CD4-positive, alpha-beta T cell treated with Interferon alpha-2 for 1 hour (primary cell): ENCODE measurements at regions not wholly inside any gene's neighbourhood (a gene's known extent, or its start where the extent isn't known, plus 50 kb on each side); places are given as distances from the start of the nearest gene placed in this dataset.

ENCODE experiments used
- DNase-seq, 2 donors: peaks; one replicate each; pipeline ENCODE4 v3.0.0-alpha.2; 2020 to 2022

DNA sequence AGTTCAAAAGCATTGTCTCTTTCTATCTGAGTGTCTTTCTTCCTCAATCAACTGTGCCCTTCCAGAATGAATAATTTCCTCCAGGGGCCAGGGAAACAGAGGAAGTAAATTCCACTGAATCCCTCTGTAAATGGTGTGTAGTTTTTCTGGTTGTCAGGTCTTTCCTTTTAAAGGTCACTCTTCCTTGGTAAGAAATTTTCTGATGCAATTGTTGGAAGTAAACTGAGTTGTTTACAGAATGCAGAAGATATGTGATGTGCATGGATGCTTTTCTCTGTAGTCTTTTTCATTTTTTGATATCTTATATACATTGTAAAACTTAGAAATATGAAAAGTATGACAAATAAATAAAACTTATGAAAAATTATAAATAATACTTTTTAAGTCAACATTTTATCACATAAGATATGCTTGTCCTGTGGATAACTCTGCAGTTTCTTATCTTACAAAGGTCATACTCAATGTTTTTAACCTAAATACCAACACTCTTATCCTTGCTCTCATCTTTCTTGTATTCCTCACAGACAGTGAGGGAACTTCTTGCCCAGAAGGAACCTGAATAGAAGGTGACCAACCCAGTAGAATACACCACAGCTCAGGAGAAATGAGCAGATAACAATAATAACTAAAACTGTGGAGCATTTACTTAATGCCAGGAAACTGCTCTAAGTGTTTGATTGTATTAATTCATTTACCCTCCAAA, 234.5 kb downstream of the METTL4 start:
- no peak for DNase-seq

DNA sequence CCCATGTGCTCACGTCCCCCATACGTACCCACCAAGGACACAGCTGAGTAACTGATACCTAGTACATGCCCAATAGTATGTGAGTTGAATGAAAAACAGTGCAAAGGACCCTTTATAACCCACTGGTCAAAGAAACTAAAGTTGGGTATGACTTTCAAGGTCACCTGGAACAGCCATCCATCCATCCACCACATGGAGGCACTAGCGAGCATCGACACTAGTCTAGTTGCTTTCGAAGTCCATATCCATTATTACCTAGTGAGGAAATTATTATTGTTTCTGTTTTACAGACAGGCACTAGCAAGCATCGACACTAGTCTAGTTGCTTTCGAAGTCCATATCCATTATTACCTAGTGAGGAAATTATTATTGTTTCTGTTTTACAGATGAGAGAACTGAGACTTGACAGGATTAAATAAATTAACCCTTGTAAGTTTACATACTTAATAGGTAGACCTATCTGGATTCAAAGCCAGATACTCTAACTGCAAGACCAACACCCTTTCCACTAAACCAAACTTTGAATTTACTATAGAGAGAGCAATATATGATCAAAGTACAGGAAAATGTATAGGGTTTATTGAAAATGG, 233.7 kb downstream of the METTL4 start:
- peak; percentile 18 to 55 for DNase-seq

DNA sequence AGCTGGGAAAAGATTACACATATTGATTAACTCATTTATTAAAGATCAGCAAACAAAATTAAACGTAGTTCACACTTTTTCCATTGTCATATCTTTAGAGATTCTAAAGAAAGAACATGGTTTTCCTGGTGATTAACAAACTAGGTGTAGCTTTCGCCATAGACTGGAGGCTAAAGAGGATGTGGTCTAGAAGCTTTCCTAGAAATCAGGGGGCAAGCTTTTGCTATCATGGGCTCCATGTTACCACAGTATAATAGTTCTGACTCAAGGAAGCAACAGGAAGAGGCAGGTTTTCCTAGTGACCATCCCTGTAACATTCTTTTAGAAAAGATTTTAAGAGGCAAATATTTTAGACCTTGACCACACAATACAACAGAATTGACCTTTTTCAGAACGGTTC, 232.7 kb downstream of the METTL4 start:
- DNase-seq: no peak

DNA sequence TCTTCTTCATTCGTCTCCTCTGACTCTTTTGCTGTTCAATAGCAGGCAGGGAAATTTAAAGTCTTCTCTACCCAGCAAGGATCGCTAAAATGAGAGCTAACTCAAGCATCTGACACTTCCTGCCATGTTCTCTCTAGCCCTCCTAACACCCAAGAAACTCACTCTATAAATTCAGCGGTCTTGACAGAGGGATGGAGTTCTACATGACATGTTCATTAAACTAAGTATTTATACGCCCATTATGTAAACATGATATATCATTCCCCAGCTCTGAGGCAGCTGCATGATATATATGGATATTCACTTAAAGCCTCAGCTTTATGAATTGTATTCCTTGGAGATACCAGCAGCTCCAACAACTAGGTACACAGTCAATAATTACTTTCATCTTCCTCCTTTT, 231.0 kb downstream of the METTL4 start:
- no peak for DNase-seq

DNA sequence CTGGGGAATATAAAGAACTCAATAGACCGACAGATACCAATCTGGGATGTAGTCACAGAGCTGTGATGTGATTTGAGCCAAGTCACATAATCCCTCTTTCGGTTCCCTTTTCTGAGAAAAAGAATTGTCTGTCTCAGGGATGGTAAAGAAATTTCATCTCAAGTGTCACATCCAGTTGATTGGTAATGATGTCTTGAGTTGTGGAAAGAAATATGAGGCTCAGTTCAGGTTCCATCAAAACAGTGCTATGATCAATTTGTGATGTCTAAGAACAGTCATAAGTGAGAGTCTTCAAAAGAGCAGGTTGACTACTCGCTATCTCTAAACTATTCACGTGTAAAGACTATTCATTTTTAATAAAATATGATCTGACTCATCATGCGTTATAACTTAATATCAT, 223.3 kb downstream of the METTL4 start:
- DNase-seq: no peak

DNA sequence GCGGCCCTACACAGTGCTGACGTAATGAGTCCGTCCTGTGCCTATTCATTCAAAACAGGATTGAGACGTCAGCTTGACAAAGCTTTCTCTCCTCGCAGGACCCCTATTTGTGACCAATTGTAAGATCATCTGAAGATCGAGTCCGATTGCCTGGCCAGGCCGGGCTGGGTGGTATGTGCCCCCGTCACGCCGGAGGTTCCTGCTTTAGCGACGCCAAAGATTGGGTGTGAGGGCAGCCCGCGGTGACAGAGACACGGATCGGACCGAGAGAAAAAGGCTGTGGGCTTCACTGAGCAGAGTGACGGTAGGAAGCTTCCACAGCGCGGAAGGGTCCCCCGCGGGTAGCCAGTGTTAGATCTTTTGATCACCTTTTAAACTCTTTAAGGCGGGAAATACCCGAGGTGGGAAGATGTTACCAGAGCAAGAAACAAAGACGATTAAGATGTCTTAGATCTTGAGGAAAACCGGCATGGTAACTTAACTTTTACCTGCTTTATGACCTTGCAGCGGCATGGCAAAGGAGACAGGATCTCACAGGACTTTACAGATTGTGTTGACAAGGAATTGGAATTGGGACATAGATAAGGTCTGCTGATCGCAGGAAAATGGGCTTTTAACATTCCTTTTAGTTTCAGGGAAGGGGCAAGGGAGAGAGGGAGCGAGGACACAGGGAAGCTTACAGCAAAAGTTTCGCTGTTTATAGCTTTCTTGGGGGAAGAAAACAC, 220.0 kb downstream of the METTL4 start:
- DNase-seq: no peak

DNA sequence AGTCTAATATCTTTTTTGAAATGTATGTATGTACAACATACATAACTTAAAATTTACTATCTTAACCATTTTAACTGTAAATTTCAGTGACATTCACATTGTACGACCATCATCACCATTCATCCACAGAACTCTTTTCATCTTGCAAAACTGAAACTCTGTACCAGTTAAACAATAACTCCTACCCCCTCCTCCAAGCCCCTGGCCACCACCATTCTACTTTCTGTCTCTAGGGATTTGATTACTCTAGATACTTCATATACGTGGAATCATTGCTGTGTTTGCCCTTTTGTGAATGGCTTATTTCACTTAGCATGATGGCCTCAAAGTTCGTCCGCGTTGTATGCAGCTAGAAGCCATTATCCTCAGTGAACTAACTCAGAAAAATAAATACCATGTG, 217.0 kb downstream of the METTL4 start:
- no peak for DNase-seq

DNA sequence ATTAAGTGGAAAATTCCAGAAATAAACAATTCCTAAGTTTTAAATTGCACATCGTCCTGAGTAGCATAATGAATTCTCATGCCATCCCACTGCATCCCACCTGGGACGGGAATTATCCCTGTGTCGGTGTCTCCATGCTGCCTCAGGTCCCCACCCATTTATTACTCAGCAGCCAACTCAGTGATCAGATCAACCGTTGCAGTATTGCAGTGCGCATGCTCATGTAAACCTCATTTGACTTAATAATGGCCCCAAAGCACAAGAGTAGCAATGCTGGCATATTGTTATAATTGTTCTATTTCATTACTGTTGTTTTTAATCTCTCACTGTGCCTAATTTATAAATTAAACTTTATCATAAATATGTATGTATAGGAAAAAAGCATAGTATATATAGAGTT, 214.4 kb downstream of the METTL4 start:
- no peak for DNase-seq

DNA sequence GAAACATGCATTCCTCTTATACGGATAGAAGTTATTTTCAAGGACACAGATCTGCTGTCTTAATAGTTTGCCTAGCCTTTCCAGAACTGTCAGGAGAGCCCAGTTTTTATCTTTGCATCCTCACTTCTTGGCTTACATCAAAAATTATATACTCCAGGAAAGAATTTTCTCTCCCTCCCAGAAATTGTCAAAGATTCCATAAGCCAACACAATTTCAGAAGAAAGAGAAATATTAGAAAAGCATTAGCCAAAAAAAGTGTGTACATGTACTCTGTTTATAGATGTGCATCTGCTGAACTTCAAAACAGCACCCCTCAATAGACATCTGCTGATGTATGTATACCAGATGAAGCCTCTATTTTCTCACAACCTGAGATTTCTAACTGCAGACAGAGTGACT, 210.4 kb downstream of the METTL4 start:
- DNase-seq: no peak

DNA sequence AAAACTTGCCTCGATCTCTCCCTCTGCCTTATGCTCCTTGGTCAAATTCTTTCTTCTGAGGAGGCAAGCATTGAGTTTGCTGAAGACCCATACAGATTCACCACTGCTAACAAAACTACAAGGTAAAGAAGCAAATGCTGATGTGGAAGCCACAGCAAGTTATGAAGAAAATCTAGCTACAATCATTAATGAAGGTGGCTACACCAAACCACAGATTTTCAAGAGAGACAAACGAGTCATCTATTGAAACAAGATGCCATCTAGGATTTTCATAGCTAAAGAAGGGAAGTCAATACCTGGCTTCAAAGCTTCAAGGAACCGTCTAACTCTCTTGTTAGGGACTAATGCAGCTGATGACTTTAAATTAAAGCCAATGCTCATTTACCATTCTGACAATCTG, 203.2 kb downstream of the METTL4 start:
- DNase-seq: no peak

DNA sequence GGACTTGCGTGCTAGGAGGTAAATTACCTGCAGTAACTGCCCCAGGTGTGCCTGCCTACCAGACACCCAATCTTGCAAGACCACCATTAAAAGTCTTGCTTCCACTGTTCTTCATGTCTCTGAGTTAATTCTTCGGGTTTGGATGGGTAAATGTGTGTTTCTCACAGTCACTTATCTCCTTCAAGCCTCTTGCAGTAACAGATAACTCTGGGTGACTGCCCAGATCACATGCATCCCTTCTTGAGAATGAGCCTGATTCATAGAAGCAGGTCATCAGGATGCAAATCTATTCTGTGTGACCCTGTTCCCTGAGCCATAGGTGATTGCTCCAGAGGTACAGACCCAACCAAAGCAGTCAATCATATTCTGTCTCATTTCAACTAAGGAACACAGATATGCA, 194.6 kb downstream of the METTL4 start:
- no peak for DNase-seq

DNA sequence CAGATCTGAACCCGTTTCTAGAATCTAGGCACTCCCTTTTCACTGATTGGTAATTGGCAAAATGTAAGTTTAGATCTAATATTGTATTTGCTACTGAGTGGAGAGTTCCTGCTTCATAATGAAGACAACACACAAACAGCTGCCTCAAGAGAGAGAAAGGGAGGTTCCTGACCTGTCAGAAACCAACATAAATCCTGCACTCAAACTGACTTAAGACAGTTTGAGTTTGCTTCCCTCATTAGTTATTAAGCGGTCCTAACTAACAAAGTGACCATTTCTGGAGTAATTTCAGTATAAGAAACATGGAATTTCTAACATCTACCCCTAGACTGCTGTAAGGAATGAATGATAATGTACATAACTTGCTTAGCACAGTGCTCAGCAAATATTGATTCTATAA, 191.2 kb downstream of the METTL4 start:
- no peak for DNase-seq

DNA sequence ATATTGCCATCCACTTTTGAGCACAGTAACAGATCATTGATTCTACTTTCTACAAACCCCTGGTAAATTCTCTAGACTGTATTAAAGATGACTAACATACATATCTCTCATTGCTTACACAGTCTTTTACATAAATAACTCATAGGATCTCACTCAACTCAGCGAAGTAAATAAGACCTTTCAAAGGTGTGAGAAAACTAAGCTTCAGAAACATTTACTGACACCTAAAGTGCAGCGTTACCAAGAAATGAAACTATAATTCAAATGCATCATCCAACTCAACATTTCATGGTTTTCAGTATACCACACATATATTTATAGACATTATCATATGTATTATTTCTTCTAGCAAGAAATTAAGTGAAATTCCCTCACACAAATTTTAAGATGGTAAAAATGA, 189.8 kb downstream of the METTL4 start:
- DNase-seq: no peak

DNA sequence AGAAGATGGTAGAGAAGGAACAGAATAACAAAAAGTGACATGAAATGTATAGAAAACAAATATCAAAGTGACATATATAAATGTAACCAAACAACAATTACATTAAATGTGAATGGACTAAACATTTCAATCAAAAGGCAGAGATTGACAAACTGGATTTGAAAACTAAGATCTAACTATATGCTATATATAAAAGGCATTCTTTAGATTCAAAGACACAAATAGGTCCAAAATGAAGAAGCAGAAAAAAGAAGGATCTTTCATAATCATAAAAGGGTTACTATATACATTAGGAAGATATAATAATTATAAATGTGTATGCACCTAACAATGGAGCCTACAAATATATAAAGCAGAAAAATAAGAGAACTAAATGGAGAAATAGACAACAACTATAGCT, 183.7 kb downstream of the METTL4 start:
- DNase-seq: no peak

DNA sequence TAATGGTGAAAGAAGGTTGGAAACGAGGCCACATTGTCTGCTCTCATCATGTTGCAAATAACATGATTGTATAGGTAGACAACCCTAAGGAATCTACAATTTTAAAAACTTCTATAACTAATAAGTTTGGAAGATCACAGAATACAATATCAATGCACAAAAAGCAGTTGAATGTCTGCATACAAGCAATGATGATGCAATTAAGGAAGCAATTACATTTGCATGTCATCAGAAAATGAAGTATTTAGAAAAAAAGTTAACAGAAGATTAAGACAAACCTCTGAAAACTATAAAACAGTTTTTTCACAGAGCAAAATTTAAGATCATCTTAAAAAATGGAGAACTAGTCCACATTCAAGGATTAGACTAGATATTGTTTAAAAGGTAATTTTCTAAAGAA, 181.1 kb downstream of the METTL4 start:
- DNase-seq: no peak

DNA sequence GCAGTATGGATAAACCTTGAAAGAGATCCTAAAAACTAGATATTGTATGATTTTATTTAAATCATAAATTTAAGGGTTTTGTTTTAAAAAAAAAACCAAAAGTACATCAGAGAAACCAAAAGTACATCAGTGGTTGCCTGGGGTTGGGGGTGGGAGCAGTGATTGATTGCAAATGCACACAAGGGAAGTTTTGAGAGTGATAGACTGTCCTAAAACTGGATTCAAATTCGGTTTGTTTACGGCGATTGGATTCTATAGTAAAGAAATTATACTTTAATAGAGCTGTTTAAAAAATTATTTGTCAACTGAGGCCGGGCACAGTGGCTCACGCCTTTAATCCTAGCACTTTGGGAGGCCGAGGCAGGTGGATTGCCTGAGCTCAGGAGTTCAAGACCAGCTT, 179.8 kb downstream of the METTL4 start:
- no peak for DNase-seq

DNA sequence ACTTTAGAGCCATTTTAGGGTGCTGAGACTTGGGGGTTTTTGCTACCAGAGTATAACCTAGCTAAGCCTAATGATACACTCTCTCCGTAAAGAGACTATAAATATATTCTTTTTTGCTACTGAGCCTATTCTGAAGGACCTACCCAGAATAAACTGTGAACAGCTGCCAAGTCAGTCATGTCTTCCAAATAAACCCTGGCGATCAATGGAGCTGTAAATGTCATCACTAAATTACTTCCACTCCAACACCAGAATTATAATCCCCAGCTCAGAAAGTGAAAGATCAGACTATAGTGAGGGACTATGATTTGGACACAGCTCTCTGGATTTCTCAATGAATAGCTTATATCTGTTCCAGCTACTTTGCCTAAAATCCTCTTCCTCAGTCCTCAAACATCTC, 178.9 kb downstream of the METTL4 start:
- no peak for DNase-seq

DNA sequence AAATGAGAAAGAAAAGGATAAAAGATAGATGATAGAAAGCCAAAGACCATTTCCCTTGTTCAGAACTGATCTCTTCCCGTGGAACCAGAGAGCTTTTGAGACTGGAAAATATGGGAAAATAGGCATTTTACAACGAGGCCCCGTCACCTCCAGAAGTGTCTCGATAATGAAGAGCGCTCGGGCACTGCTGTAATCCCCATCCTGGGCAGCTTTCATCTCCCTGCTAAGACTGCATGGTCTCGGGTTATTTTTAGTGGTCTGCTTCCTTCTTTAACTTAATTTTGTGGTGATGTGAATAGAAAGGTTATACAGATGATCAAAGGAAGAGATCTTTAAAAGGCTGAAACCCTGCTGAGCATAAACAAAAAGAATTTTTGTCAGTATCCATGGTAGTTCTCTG, 176.6 kb downstream of the METTL4 start:
- DNase-seq: no peak

DNA sequence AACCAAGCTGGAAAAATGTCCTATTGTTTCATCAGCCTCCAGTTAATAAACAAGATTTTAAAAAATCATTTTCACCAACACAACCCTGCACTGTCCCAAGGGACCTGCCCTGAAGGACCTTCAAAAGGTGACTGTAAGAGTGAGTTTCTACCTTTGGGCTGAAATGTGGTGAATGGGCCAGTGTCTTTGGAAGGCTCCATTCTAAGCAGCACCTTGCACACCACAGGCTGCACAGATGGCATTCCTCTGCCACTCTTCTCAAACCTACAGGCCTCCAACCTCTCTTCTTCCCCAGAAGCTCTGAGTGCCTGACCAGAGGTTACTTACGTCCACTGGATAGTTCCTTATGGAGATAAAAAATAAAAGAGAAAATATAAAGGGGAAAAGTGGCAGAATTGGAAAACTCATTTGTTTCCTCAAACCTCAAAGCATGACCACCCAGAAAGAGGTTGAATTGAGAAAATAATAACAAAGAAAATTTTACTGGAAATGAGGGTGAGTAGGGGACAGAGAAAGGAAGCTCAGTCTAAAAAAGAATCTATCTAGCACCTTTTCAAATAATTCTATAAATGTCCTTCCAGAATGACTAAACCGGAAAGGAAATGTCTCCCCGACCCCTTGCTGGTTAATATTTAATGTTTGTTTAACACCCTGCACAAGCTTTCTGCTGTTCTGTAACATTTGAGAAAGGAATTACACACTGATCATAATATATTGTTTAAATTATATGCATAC, 175.7 kb downstream of the METTL4 start:
- DNase-seq: no peak

DNA sequence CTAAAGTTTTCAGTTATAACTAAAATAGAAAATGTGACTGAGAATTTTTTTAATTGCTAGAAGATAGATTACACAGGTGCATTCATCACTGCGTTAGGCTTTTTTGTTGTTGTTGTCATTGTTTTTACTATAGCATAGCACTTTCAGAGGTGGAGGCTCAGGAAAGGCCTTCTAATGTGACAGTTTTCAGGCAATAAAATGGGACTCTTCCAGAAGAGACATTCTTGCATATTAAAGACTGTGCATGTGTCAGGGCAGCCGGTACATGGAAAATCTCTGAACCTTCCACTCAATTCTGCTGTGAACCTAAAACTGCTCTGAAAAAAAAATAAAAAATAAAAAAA, 175.2 kb downstream of the METTL4 start:
- DNase-seq: no peak

DNA sequence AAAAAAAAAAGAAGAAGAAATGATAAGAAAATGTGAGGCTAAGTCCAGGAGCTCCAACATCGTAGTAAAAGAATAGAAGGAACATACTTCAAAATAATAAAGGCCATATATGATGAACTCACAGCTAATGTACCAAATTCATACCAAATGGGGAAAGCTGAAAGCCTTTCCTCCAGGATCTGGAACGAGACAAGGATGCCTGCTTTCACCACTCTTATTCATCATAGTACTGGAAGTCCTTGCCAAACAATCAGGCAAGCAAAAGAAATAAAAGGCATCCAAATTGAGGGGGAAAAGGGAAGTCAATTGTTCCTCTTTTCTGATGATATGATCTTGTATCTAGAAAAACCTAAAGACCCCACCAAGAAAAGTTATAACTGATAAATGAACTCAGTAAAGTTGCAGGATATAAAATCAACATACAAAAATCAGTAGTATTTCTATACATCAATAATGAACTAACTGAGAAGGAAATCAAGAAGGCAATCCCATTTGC, 170.6 kb downstream of the METTL4 start:
- DNase-seq: no peak

DNA sequence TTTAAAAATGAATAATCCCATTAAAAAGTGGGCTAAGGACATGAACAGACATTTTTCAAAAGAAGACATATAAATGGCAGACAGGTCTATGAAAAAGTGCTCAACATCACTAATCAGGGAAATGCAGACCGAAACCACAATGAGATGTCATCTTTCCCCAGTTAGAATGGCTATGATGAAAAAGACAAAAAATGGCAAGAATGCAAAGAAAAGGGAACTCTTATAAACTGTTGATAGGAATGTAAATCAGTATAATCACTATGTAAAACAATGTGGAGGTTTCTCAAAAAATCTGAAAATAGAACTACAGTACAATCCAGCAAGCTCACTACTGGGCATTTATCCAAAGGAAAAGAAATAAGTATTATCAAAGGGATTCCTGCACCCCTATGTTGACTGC, 169.2 kb downstream of the METTL4 start:
- DNase-seq: no peak

DNA sequence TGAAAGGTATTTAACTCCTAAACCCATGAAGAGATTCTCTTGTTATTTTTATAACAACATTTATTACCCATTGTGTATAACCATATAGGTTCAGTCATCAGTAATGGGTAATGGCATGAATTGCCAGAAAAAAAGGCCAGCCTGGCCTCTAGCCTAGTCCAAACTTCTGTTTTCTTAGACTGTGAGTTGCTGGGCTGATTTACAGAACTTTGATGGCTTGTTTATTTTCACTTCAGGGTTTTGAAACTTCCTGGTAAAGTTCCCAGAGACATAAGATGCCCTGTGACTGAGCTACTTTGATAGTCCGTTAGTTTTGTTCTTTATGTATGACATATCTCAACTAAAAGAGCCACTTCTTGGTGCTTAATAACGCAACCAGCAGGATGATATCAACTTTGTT, 164.8 kb downstream of the METTL4 start:
- DNase-seq: no peak

DNA sequence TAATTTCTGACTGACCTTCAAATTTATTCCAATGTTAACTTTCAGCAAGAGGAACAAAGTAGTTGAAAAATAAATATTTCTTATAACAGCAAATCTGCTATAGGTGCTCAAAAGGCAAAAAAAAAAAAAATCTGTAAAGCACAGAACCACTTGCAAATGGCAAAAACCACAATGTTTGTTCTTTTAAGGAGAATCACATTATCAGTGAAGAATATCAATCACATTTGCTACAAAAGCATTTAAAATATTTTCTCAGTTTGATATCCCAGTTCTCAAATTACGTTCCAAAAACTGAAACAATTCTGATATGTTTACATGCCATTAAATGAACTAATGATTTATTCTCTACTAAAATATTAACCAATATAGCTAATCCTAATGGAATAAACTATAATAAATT, 163.3 kb downstream of the METTL4 start:
- DNase-seq: no peak
